Suppressor macrophage treated with lipopolysaccharide for 4 hours (primary cell): ENCODE measurements at regions not wholly inside any gene's neighbourhood (a gene's known extent, or its start where the extent isn't known, plus 50 kb on each side); places are given as distances from the start of the nearest gene placed in this dataset.

ENCODE experiments used
- DNase-seq: peaks from one replicate; pipeline ENCODE4 v3.0.0-alpha.2; 2020

DNA sequence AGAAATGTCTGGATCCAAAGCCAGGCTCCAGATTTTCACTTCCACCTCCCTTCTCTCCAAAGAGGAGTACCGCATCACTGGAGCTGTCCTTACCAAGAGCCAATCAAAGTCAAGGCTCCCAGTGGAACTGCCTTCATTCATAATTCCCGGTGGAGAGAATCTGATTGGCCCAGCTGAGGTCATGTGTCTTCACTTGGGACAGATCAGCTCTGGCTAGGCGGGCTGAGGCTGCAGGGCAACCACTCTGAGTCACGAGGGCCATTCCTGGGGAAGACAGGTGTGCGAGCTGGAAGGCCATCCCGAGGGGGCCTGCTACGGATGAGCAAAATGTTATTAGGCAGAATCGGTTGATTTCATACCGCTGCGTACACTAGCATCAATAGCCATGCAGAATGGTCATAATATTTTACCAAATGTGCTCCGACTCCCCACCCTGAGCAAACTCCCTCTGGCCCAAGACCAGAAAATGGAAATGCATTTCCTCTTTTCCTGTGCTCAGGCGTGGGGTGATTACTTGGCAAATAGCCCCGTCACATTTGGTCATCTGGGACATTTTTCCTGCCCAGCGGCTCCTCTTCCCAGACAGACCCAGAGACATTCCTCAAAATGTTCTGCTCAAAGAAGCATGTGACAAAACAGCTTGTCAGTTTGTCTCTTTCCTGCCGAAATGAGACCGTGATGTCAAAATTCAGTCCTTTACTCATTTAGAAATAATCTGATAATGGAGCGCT, 111.1 kb downstream of the AIPL1 start:
- no peak for DNase-seq

DNA sequence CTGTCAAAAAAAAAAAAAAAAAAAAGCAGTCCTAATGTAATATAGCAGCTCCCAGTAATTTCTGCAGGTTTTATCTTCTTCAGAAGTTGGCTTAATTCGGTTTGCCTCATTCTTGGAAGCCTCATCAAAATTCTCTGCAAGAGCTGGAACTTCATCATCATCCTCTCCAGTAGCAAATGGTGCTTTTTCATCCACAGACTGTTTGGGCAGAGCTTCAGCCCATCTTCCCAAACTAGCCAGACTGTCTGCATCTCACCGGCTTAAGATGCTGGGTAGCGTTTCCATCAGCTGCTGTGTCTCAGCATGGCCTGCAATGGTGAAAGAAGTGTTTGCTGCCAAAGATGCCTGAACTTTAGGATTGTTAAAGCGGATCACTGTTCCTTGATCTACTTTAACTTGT, 112.6 kb downstream of the AIPL1 start:
- no peak for DNase-seq

DNA sequence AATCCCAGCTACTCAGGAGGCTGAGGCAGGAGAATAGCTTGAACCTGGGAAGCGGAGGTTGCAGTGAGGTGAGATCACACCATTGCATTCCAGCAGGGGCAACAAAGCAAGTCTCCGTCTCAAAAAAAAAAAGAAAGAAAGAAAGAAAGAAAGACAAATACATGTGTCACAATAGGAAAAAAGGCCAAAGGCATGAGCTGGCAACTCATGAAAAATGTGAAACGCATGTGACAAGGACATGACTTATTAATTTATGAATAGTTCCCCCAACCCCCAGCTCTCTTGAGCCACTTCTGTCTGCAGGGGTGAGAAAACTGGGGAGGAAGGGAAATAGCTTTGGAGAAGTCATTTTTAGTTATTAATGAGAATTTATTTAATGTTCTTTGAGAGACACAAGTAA, 120.6 kb downstream of the AIPL1 start:
- DNase-seq = no peak

DNA sequence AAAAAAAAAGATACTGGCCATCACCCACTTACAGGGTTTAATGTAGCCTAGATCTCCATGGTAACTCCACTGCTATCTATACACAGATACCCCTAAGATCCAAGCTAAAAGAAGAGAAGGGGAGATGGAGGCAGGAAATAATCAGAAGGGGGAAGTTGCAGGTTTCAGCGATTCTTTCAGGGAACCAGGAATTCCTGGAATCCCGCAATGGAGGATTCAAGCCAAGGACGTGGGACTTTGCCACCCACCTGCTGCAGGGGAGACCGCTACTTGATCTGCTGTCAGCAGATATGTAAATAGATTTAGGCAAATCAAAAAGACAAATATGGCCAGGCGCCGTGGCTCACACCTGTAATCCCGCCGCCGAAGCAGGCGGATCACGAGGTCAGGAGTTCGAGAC, 121.1 kb downstream of the AIPL1 start:
- no peak for DNase-seq

DNA sequence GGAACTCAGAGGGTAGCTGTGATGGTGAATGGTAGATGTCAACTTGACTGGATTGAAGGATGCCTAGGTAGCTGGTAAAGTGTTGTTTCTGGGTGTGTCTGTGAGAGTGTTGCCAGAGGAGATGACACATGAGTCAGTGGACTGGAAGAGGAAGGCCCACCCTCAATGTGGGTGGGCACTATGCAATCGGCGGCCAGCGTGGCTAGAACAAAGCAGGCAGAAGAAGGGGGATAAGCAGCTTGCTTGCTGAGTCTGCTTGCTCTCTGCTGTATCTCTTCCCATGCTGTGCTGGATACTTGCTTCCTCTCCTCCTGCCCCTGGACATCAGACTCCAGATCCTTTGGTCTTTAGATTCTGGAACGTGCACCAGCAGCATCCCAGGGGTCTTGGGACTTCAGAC, 128.1 kb downstream of the AIPL1 start:
- DNase-seq = no peak

GRCh38 chr17:6305613-6306360, 129.1 kb downstream of the AIPL1 start:
- no peak for DNase-seq

DNA sequence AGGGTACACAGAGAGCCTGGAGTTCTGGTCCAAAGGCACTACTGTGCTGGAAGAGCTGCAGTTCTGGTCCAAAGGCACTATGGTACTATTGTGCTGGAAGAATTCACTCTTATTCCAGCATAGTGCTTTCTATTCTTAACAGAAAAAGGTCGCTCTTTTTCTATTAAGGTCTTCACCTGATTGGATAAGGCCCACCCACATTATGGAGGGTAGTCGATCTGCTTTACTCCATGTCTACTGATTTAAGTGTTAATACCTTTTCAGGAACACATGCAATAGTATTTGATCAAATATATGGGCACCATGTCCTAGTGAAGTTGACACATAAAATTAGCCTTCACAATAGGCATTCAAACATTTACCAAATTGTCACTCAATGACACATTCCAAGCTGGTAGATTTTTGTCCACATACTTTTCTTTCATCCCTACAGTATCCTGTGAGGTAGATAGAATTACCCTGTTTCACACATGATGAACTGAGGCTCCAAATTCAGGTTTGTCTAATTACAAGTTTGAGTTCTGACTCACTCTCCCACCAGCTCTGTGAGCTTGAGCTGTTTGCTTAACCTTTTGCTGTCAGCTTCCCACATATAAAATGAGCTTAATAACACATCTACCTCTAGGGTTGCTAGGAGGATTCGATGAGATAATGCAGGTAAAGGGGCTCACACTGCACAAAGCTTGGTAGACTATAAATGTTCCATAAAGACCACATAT, 129.9 kb downstream of the AIPL1 start:
- DNase-seq = no peak

DNA sequence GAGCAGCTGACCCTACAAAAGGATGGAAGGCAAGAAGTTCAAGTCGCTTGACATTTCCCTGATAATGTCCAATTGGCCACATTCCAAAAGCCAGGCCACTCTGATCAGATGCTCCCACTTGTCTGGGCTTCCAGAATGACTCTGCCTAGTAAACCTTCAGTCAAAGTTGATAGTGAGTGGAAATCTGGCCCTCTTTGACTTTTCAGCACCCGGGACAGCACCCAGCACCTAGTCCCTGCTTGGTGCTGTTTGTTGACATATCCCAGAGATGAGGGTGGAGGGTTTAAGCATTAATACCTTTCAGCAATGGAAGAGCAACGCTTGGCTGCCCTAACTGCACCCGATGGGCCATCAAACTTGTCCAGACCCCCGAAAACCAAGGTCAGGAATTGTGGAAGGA, 131.3 kb downstream of the AIPL1 start:
- DNase-seq = no peak

DNA sequence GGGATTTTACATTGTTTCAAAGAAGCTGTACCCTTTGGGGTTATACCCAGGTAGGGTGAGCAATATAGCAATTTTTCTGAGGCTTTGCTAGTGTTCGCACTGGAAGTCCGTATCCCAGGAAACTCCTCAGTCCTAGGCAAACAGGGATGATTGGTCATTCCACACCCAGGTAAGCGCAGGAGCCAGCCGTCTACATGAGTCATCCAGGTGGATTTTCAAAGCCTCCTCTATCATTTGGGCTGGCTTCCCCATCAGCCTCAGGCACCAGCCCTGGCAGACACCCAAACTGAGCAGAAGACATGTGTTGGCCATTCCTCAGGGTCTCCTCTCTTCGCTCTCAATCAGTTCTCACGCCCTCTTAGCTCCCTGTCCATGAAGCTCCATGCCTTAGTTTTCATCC, 135.6 kb downstream of the AIPL1 start:
- no peak for DNase-seq

DNA sequence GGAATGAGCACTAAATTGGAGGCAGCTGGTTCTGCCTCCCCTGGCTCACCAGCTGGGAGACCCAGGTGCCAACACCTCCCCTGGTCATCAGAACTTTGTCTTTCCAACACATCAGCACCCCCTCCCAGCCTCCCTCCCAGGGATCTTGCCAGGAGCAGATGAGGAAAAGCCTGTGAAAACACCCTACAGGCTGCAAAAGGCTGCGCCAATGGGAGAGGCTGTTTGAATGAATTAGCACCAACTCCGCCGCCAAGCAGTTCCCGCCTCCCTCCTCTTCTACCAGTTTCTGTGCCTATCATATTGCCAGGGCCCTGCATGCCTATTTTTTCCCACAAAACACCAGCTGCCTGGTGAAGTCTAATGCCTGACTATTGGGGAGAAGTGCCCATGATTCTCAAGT, 137.0 kb downstream of the AIPL1 start:
- no peak for DNase-seq

- no peak for DNase-seq
Measured at GRCh38 chr17:6297119-6297518, 137.8 kb downstream of the AIPL1 start.

- no peak for DNase-seq
Measured at GRCh38 chr17:6290488-6291196, 144.3 kb downstream of the AIPL1 start.

DNA sequence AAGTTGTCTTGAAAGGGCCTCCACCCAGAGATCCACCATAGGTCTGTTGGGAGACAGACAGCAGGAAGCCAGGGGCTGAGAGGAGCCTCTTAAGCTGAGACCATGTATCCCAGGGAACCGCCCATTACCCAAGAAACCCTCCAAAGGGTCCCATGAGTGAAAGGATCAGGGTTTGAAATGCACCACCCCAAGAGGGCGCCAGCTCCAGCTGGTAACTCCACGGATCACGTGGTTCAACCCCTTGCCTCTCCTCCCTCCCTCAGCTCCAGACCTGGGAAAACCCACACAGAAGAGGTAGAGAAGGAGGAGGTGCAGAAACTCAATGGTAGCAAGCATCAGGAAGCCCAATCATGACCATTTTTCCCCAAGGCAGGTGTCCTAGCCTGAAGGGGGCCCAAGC, 148.7 kb downstream of the AIPL1 start:
- DNase-seq = no peak

- DNase-seq = no peak
Measured at GRCh38 chr17:6285486-6285885, 149.4 kb downstream of the AIPL1 start.

DNA sequence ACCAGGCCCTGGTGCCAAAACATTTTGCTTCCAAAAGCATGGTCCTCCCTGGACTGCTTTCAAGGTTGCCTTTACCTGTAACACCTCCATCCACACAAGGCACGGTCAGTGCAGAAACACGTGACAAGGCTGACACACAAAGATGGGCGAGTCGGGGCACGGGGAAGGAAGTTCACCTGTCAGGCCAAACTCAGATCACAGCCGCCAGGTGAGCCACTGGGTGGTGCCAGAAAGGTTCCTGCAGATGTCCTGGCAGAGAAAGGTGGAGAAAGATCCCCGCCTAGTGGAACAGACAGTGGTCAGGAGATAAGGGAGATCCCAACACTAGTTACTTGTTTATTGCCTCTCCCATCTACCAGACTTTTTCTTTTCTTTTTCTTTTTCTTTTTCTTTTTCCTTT, 155.3 kb downstream of the AIPL1 start:
- no peak for DNase-seq

GRCh38 chr17:6278376-6278775, 156.5 kb downstream of the AIPL1 start:
- DNase-seq = no peak

- no peak for DNase-seq
Measured at GRCh38 chr17:6276711-6277110, 158.2 kb downstream of the AIPL1 start.

- no peak for DNase-seq
Measured at GRCh38 chr17:6274310-6274709, 160.6 kb downstream of the AIPL1 start.

DNA sequence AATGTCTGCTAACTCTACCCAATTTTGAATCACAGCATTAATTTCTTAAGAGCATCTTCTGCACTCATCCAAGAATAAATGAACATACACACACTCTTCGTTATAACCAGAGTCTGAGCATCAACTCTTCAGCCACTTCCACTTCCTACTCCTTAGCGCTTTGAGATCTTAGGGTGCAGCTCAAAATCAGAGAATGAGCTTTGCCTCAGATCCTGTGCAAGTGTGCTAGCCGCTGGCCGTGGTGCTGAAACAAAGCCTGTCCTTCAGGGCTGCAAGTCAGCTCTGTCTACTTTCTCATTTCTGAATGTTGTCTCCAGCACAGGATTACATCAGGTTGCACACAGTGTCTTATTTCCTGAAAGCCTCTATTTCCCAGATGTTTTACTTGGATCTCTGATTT, 165.4 kb downstream of the AIPL1 start:
- peak; percentile 20 for DNase-seq

GRCh38 chr17:6261466-6261865, 173.5 kb downstream of the AIPL1 start:
- DNase-seq = no peak

DNA sequence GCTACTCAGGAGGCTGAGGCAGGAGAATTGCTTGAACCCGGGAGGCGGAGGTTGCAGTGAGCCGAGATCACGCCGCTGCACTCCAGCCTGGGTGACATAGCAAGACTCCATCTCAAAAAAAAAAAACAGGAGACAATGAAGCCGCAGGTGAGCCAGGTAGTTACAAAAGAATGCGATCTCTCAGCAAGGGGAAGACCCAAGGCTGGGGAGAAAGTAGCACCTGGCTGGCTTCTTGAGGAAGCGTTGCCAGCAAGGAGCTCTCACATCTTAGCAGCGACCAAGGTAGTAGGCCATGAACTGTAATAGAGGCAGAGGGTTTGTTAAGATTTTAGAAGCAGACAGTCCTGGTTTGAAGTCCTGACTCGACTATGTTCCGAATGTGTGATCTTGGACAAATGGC, 175.0 kb downstream of the AIPL1 start:
- DNase-seq = no peak

DNA sequence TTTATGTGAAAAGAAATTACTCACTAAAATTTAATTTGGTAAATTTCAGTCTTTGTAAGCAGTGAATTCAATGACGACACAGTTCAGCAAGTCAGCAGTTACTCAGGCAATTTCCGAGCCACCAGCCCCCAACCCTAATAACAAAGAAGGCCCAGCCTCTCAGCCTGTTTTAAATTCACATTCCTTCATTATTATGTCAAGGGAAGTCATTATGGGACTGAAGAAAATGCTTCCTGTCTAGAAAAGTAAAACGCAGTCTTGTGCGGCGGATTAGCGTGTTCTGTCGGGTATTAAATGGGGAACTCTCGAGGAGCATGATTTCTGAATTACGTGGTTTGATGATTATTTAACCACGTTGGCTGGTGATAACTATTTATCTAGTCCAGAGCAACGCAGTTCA, 177.6 kb downstream of the AIPL1 start:
- no peak for DNase-seq

DNA sequence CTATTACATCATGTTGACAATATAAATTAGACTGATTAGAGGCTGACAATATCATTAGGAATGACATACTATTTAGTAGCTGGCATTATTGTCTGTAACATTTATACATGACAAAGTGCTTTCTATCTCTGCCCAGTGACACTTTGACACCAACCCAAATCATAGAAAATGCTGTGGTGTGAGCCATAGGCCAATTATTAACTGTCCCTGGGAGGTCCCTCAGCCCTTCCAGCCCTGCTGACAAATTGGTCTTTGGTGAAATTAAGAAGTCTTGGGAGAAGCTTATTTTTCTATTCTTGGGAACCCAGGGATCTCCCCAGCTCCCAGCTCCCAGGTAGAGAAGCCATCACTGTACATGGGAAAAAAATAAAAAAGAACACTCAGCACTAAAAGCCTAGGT, 179.6 kb downstream of the AIPL1 start:
- DNase-seq = no peak
